Activated naive CD8-positive, alpha-beta T cell treated with anti-CD3 and anti-CD28 coated beads, Interleukin-2, amount 50 U/mL, for 24 hours (primary cell): ENCODE measurements at regions not wholly inside any gene's neighbourhood (a gene's known extent, or its start where the extent isn't known, plus 50 kb on each side); places are given as distances from the start of the nearest gene placed in this dataset.

Source experiments
- ATAC-seq: fragments of 150-1000 bp; cut with Tn5 transposase; one replicate; pipeline ENCODE4 v1.10.0; 2021
- DNase-seq: peaks from one replicate; pipeline ENCODE4 v3.0.0; 2021
- H3K27ac Mint-ChIP-seq: one replicate; pipeline ENCODE4 v1.8.0; 2021; ENCODE audit warnings: mild to moderate bottlenecking, mixed read lengths
- H3K27me3 Mint-ChIP-seq: one replicate; pipeline ENCODE4 v1.8.0; 2021; ENCODE audit warnings: mixed read lengths
- H3K36me3 Mint-ChIP-seq: one replicate; pipeline ENCODE4 v1.8.0; 2021; ENCODE audit warnings: low read depth, mixed read lengths
- H3K4me1 Mint-ChIP-seq: one replicate; pipeline ENCODE4 v1.8.0; 2021; ENCODE audit warnings: mixed read lengths
- H3K4me3 Mint-ChIP-seq: one replicate; pipeline ENCODE4 v1.8.0; 2021; ENCODE audit warnings: mild to moderate bottlenecking, moderate library complexity, mixed read lengths
- H3K9me3 Mint-ChIP-seq: one replicate; pipeline ENCODE4 v1.8.0; 2021; ENCODE audit warnings: mixed read lengths

DNA sequence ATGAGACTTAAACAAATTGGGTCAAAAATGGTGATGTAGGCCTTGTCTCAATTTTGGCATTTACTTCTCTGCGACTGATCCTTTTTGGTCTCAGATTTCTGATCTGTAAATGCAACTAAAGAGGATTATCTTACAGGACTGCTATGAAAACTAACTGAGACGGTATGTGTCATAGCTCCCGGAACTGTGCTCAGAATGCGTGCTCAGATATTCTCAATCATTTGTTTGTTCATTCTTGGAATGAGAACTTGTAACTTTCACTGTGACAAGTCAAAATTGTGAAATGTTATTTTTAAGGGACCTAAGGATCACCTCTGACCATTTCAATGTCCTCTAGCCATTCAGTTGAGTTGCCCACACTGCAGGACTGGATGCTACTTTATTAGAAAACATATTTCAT, 498.2 kb upstream of the PIK3C3 start:
- H3K36me3 Mint-ChIP-seq = no peaks in the 10 kb centered on the region
- H3K27me3 Mint-ChIP-seq = no peaks in the 10 kb centered on the region
- no peaks in the 10 kb centered on the region for H3K4me1 Mint-ChIP-seq
- peaks cover 4% of the 10 kb centered on the region for H3K9me3 Mint-ChIP-seq
- no peak overlapping the region for H3K4me3 Mint-ChIP-seq
- H3K27ac Mint-ChIP-seq = no peak overlapping the region
- ATAC-seq (no peak), DNase-seq (no peak)

DNA sequence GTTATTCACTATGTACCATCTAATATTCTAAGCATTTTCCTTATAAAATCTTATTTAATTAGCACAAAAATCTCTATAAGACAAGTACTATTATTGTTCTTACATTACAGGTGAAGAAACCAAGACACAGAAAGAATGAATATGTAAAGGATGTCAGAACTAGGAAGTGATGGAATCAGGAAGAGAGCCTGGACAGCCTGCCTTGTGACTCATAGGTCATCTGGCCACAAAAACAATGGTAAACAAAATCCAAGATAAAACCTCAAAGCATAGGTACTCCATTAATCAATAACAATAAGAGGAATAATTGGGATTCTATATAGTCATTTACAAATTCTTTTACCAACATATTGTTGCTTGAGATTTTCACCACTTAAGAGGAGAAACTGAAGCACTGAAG, 505.4 kb upstream of the PIK3C3 start:
- no peak overlapping the region for H3K27ac Mint-ChIP-seq
- no peaks in the 10 kb centered on the region for H3K36me3 Mint-ChIP-seq
- peaks cover 9% of the 10 kb centered on the region for H3K9me3 Mint-ChIP-seq
- H3K27me3 Mint-ChIP-seq = no peaks in the 10 kb centered on the region
- DNase-seq (no peak), ATAC-seq (no peak)
- no peaks in the 10 kb centered on the region for H3K4me1 Mint-ChIP-seq
- no peak overlapping the region for H3K4me3 Mint-ChIP-seq

- ATAC-seq = no peak
- Mint-ChIP-seq H3K27ac (no peak overlapping the region), H3K9me3 (peaks cover 15% of the 10 kb centered on the region)
Measured at GRCh38 chr18:41444943-41445342, 510.1 kb upstream of the PIK3C3 start.

GRCh38 chr18:41436772-41437171, 518.3 kb upstream of the PIK3C3 start:
- no peak overlapping the region for H3K4me3 Mint-ChIP-seq
- no peak overlapping the region for H3K27ac Mint-ChIP-seq
- peaks cover 1% of the 10 kb centered on the region for H3K27me3 Mint-ChIP-seq
- no peaks in the 10 kb centered on the region for H3K36me3 Mint-ChIP-seq
- H3K4me1 Mint-ChIP-seq = no peaks in the 10 kb centered on the region
- ATAC-seq (no peak), DNase-seq (no peak)
- H3K9me3 Mint-ChIP-seq = peaks cover 8% of the 10 kb centered on the region

More at GRCh38 chr18:41444943-41445342, 510.1 kb upstream of the PIK3C3 start:
- Mint-ChIP-seq H3K4me1 (no peaks in the 10 kb centered on the region), H3K36me3 (no peaks in the 10 kb centered on the region), H3K4me3 (no peak overlapping the region), H3K27me3 (peaks cover 2% of the 10 kb centered on the region)
- DNase-seq = no peak

GRCh38 chr18:41418598-41418997, 536.4 kb upstream of the PIK3C3 start:
- H3K4me1 Mint-ChIP-seq = no peaks in the 10 kb centered on the region
- ATAC-seq = no peak
- DNase-seq = no peak
- no peak overlapping the region for H3K4me3 Mint-ChIP-seq
- no peaks in the 10 kb centered on the region for H3K27me3 Mint-ChIP-seq
- H3K36me3 Mint-ChIP-seq = no peaks in the 10 kb centered on the region
- no peak overlapping the region for H3K27ac Mint-ChIP-seq
- peaks cover 6% of the 10 kb centered on the region for H3K9me3 Mint-ChIP-seq

DNA sequence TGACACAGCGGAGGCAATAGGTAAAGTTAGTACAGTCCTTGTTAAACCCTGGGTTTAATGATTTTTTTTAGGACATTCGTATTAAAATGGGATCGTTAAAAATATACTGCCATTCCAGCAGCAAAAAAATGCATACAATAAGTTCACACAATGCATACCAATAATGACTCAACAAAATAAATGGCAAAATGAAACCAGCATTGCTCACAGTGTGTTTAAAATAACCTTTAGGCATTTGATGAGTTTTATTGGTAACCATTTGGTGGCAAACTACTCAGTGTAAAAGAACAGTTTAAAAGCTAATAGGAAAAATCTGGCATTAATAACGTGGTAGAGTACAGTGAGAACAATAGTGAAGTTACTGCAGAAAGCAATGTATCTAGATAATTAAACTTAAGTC, 539.0 kb upstream of the PIK3C3 start:
- Mint-ChIP-seq H3K4me3 (no peak overlapping the region), H3K27me3 (no peaks in the 10 kb centered on the region), H3K27ac (no peak overlapping the region), H3K4me1 (no peaks in the 10 kb centered on the region), H3K36me3 (no peaks in the 10 kb centered on the region), H3K9me3 (peaks cover 6% of the 10 kb centered on the region)
- ATAC-seq = no peak
- no peak for DNase-seq

DNA sequence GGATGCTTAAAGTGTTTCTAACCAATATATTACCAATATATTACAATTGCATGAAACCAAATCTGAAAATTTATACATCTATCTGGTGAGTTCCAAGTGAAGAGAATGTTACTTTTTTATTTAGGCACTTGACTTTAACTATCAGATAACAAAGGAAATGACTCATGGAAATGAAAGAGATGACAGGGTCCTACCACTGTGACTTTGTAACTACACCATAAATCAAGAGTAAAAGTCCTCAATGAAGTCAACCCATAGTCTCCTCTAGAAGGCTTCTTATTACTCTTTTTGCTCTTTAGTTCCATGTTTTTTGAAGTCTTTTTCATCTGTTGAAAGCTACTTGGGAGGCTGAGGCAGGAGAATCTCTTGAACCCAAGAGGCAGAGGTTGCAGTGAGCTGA, 545.0 kb upstream of the PIK3C3 start:
- no peak for ATAC-seq
- Mint-ChIP-seq H3K27ac (no peak overlapping the region), H3K9me3 (peaks cover 9% of the 10 kb centered on the region), H3K4me3 (no peak overlapping the region), H3K27me3 (no peaks in the 10 kb centered on the region), H3K36me3 (no peaks in the 10 kb centered on the region), H3K4me1 (no peaks in the 10 kb centered on the region)
- DNase-seq = no peak

DNA sequence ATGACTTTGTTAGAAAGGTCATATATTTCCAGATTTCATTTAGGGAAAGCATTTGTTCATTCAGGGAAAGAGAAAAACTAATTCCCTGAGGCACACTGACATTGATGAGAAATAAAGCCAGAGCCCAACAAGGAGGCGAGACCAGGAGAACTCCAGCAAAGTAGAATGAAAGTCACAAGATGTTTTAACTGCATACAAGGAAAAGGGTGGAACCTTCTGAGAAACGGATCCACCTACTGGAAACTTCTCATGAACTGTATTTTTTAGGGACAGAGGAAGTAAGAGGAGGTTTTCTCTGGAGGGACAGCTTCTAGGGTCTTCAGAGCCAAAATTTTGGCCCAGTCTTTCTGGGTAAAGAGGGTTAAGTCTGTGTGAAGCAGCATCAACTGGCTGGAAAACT, 548.2 kb upstream of the PIK3C3 start:
- ATAC-seq (no peak), DNase-seq (no peak)
- Mint-ChIP-seq H3K27me3 (no peaks in the 10 kb centered on the region), H3K36me3 (no peaks in the 10 kb centered on the region), H3K4me3 (no peak overlapping the region), H3K4me1 (no peaks in the 10 kb centered on the region), H3K27ac (no peak overlapping the region), H3K9me3 (peaks cover 14% of the 10 kb centered on the region)

GRCh38 chr18:41396861-41397260, 558.2 kb upstream of the PIK3C3 start:
- DNase-seq (no peak), ATAC-seq (no peak)
- Mint-ChIP-seq H3K36me3 (no peaks in the 10 kb centered on the region), H3K27me3 (no peaks in the 10 kb centered on the region), H3K9me3 (no peaks in the 10 kb centered on the region), H3K4me3 (no peak overlapping the region), H3K27ac (no peak overlapping the region), H3K4me1 (no peaks in the 10 kb centered on the region)

GRCh38 chr18:41396211-41396610, 558.8 kb upstream of the PIK3C3 start:
- Mint-ChIP-seq H3K9me3 (no peaks in the 10 kb centered on the region), H3K27ac (no peak overlapping the region), H3K27me3 (no peaks in the 10 kb centered on the region), H3K36me3 (no peaks in the 10 kb centered on the region), H3K4me1 (no peaks in the 10 kb centered on the region), H3K4me3 (no peak overlapping the region)
- ATAC-seq (no peak), DNase-seq (no peak)

- Mint-ChIP-seq H3K27ac (no peak overlapping the region), H3K4me1 (no peaks in the 10 kb centered on the region), H3K27me3 (no peaks in the 10 kb centered on the region), H3K36me3 (no peaks in the 10 kb centered on the region), H3K4me3 (no peak overlapping the region), H3K9me3 (no peaks in the 10 kb centered on the region)
- no peak for ATAC-seq
- no peak for DNase-seq
Measured at GRCh38 chr18:41395695-41396094, 559.3 kb upstream of the PIK3C3 start.

GRCh38 chr18:41391616-41392595, 563.1 kb upstream of the PIK3C3 start:
- Mint-ChIP-seq H3K36me3 (no peaks in the 10 kb centered on the region), H3K4me1 (no peaks in the 10 kb centered on the region), H3K27ac (no peak overlapping the region), H3K27me3 (no peaks in the 10 kb centered on the region), H3K9me3 (no peaks in the 10 kb centered on the region), H3K4me3 (no peak overlapping the region)
- DNase-seq (no peak), ATAC-seq (no peak)

DNA sequence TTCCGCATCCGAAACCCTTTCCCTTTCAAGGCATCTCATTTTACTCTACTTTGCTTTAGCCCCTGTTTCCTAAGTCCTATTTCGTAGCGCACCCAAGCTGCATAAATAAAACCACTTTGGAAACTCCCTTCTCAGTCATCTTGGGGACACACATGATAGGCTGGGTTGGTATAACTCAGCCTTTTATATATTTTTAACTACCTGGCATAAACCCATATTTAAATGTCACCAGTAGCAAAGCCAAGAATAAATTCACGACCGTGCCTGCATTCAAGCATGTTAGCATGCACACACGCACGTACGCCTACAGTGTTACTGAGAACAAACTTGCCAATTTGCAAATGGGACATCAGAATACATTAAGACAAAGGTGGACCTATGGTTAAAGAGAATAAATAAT, 564.7 kb upstream of the PIK3C3 start:
- no peaks in the 10 kb centered on the region for H3K9me3 Mint-ChIP-seq
- no peak overlapping the region for H3K27ac Mint-ChIP-seq
- no peaks in the 10 kb centered on the region for H3K27me3 Mint-ChIP-seq
- H3K36me3 Mint-ChIP-seq = no peaks in the 10 kb centered on the region
- DNase-seq (no peak), ATAC-seq (no peak)
- H3K4me3 Mint-ChIP-seq = no peak overlapping the region
- H3K4me1 Mint-ChIP-seq = no peaks in the 10 kb centered on the region

- Mint-ChIP-seq H3K27ac (no peak overlapping the region), H3K4me3 (no peak overlapping the region), H3K27me3 (no peaks in the 10 kb centered on the region), H3K4me1 (no peaks in the 10 kb centered on the region), H3K9me3 (peaks cover 9% of the 10 kb centered on the region), H3K36me3 (no peaks in the 10 kb centered on the region)
- no peak for ATAC-seq
- DNase-seq = no peak
Measured at GRCh38 chr18:41378598-41378997, 576.4 kb upstream of the PIK3C3 start.

GRCh38 chr18:41373612-41374011, 581.4 kb upstream of the PIK3C3 start:
- Mint-ChIP-seq H3K4me3 (no peak overlapping the region), H3K27me3 (no peaks in the 10 kb centered on the region), H3K27ac (no peak overlapping the region), H3K36me3 (no peaks in the 10 kb centered on the region), H3K4me1 (no peaks in the 10 kb centered on the region), H3K9me3 (peaks cover 9% of the 10 kb centered on the region)
- ATAC-seq (no peak), DNase-seq (no peak)
